ENCODE measurements at regions not wholly inside any gene's neighbourhood (a gene's known extent, or its start where the extent isn't known, plus 50 kb on each side); places are given as distances from the start of the nearest gene placed in this dataset.

GRCh38 chr3:83890039-83890762, 1068.6 kb upstream of the CADM2 start:
- TF ChIP-seq MXI1 (conservative IDR thresholded peaks at IDR 0.05; ENCODE audit: poor library complexity, severe bottlenecking) (no peak), EZH2 (IDR thresholded peaks at IDR 0.05; ENCODE audit: borderline replicate concordance, insufficient read depth, low read length, poor library complexity, severe bottlenecking) (no peak), EP300 (conservative IDR thresholded peaks at IDR 0.05; ENCODE audit: poor library complexity, severe bottlenecking) (no peak), REST (IDR thresholded peaks at IDR 0.05; ENCODE audit: borderline replicate concordance) (no peak), CTCF (IDR thresholded peaks at IDR 0.05; ENCODE audit: poor library complexity, severe bottlenecking) (no peak), SMC3 (conservative IDR thresholded peaks at IDR 0.05; ENCODE audit: poor library complexity) (no peak), RAD21 (conservative IDR thresholded peaks at IDR 0.05) (no peak), POLR2AphosphoS5 (IDR thresholded peaks at IDR 0.05) (no peak), TAF1 (IDR thresholded peaks at IDR 0.05; ENCODE audit: low read depth) (no peak)

GRCh38 chr3:83890763-83891135, 1068.0 kb upstream of the CADM2 start:
- Histone ChIP-seq H3K4me2 (ENCODE audit: low read length) (no peak overlapping the region), H3K9ac (ENCODE audit: low read length) (no peak overlapping the region), H3K27ac (ENCODE audit: low read length) (no peak overlapping the region), H3K9me3 (ENCODE audit: low read length) (no peaks in the 10 kb centered on the region), H3K27me3 (ENCODE audit: insufficient read depth, low read depth, low read length) (no peaks in the 10 kb centered on the region), H3K4me3 (ENCODE audit: low read length) (no peak overlapping the region), H2AFZ (ENCODE audit: low read depth, low read length) (no peak overlapping the region), H3K79me2 (replicated peaks; ENCODE audit: insufficient read depth, low read length) (no peaks in the 10 kb centered on the region), H3K36me3 (ENCODE audit: insufficient read depth, low read length) (no peaks in the 10 kb centered on the region), H3F3A (ENCODE audit: insufficient read depth, low read length, poor library complexity, severe bottlenecking) (no peaks in the 10 kb centered on the region), H3K9me2 (ENCODE audit: insufficient read depth, low read length) (no peaks in the 10 kb centered on the region), H4K20me1 (ENCODE audit: insufficient read depth) (no peaks in the 10 kb centered on the region)
- TF ChIP-seq CTCF (IDR thresholded peaks at IDR 0.05; ENCODE audit: poor library complexity, severe bottlenecking), result no peak
- no peak for TF ChIP-seq REST (IDR thresholded peaks at IDR 0.05; ENCODE audit: borderline replicate concordance)
- no peak for TF ChIP-seq EZH2 (IDR thresholded peaks at IDR 0.05; ENCODE audit: borderline replicate concordance, insufficient read depth, low read length, poor library complexity, severe bottlenecking)
- no peak for TF ChIP-seq POLR2AphosphoS5 (IDR thresholded peaks at IDR 0.05)
- no peak for TF ChIP-seq EP300 (conservative IDR thresholded peaks at IDR 0.05; ENCODE audit: poor library complexity, severe bottlenecking)
- TF ChIP-seq RAD21 (conservative IDR thresholded peaks at IDR 0.05), result no peak
- TF ChIP-seq SMC3 (conservative IDR thresholded peaks at IDR 0.05; ENCODE audit: poor library complexity), result no peak
- TF ChIP-seq TAF1 (IDR thresholded peaks at IDR 0.05; ENCODE audit: low read depth), result no peak
- no peak for TF ChIP-seq MXI1 (conservative IDR thresholded peaks at IDR 0.05; ENCODE audit: poor library complexity, severe bottlenecking)

More at GRCh38 chr3:83890039-83890762, 1068.6 kb upstream of the CADM2 start:
- Histone ChIP-seq H3K4me2 (ENCODE audit: low read length) (no peak overlapping the region), H4K20me1 (ENCODE audit: insufficient read depth) (no peaks in the 10 kb centered on the region), H3K9me2 (ENCODE audit: insufficient read depth, low read length) (no peaks in the 10 kb centered on the region), H3K9ac (ENCODE audit: low read length) (no peak overlapping the region), H3K27me3 (ENCODE audit: insufficient read depth, low read depth, low read length) (no peaks in the 10 kb centered on the region), H3K9me3 (ENCODE audit: low read length) (no peaks in the 10 kb centered on the region), H3K4me3 (ENCODE audit: low read length) (no peak overlapping the region), H3K79me2 (replicated peaks; ENCODE audit: insufficient read depth, low read length) (no peaks in the 10 kb centered on the region), H3K27ac (ENCODE audit: low read length) (no peak overlapping the region), H2AFZ (ENCODE audit: low read depth, low read length) (no peak overlapping the region), H3K36me3 (ENCODE audit: insufficient read depth, low read length) (no peaks in the 10 kb centered on the region), H3F3A (ENCODE audit: insufficient read depth, low read length, poor library complexity, severe bottlenecking) (no peaks in the 10 kb centered on the region)
